Gastrocnemius medialis (tissue), 4 donors: ENCODE measurements at regions not wholly inside any gene's neighbourhood (a gene's known extent, or its start where the extent isn't known, plus 50 kb on each side); places are given as distances from the start of the nearest gene placed in this dataset.
"Not testable (repeated sequence)": the region's sequence is repeated elsewhere in the genome, so short reads cannot be mapped to it uniquely, and the experiment has no call there.

Experiments used
- ATAC-seq, 2 donors: fragments of 150-250 bp; one replicate each; pipeline ENCODE4 v1.9.1; 2016
- DNase-seq, 2 donors: peaks; one replicate each; pipeline ENCODE4 v3.0.0-alpha.2; 2019
- H3K27ac ChIP-seq, 4 donors: fragments of 200-600 bp; sonication (generic); 1 replicate in 1 of 4; 2 replicates in 3 of 4; pipeline ENCODE4 v1.5.1; 2016 to 2018; ENCODE audit warnings: mild to moderate bottlenecking in 2 of 4, moderate library complexity in 1 of 4
- H3K27me3 ChIP-seq, 3 donors: fragments of 200-600 bp; sonication (generic) in 2 of 3; 1 replicate in 1 of 3; 2 replicates in 2 of 3; pipeline versions ENCODE4 v1.5.1 to v1.6.0; 2016 to 2019; ENCODE audit warnings: mild to moderate bottlenecking in 1 of 3, moderate library complexity in 1 of 3
- H3K36me3 ChIP-seq, 2 donors: fragments of 200-600 bp; sonication (generic) in 1 of 2; one replicate each; pipeline ENCODE4 v1.5.1; 2017 to 2018
- H3K4me1 ChIP-seq, 2 donors: fragments of 200-600 bp; sonication (generic) in 1 of 2; one replicate each; pipeline ENCODE4 v1.5.1; 2016 to 2017; ENCODE audit warnings: mild to moderate bottlenecking in 2 of 2
- H3K4me3 ChIP-seq, 4 donors: fragments of 200-600 bp; sonication (generic) in 3 of 4; 1 replicate in 1 of 4; 2 replicates in 3 of 4; pipeline ENCODE4 v1.5.1; 2016 to 2019; ENCODE audit warnings: mild to moderate bottlenecking in 2 of 4
- H3K9me3 ChIP-seq, 3 donors: fragments of 200-600 bp; sonication (generic) in 2 of 3; 1 replicate in 1 of 3; 2 replicates in 2 of 3; pipeline ENCODE4 v1.5.1; 2016 to 2019
- CTCF ChIP-seq, 5 experiments: fragments of 450-650 bp in 3 of 5; fragments of 200-600 bp in 2 of 5; sonication (generic) in 2 of 5; IDR thresholded peaks in 4 of 5; conservative IDR thresholded peaks in 1 of 5; 1 replicate in 4 of 5; 2 replicates in 1 of 5; pipeline ENCODE4 v1.5.1; 2016 to 2019; ENCODE audit warnings: antibody characterized with exemption in 5 of 5, mild to moderate bottlenecking in 3 of 5, moderate library complexity in 3 of 5
- POLR2A ChIP-seq, 2 donors: fragments of 450-650 bp; IDR thresholded peaks; one replicate each; pipeline ENCODE4 v1.6.1; 2017; ENCODE audit warnings: antibody characterized with exemption in 2 of 2, mild to moderate bottlenecking in 2 of 2, moderate library complexity in 2 of 2
- in situ Hi-C, 4 donors: fragments of 200-750 bp; cut with MboI; loops; one replicate each; pipeline versions ENCODE4 v1.15.0 to v1.8.0; 2017; ENCODE audit warnings: low sequenced_read_pairs in 4 of 4
- intact Hi-C: fragments of 100-400 bp; cut with DNase I; formaldehyde crosslinking; loops from one replicate; pipeline ENCODE4 v1.15.1; 2023; ENCODE audit warnings: low total_unique reads

- H3K36me3 ChIP-seq = no peaks in the 10 kb centered on the region
- DNase-seq (no peak), ATAC-seq (no peak)
- peaks cover 0 to 3% of the 10 kb centered on the region in 2 donors for H3K4me1 ChIP-seq
- no peaks in the 10 kb centered on the region for H3K9me3 ChIP-seq
- H3K4me3 ChIP-seq = no peak overlapping the region
- in situ Hi-C loops (loop anchor here in 1 of 4 donors (25.0 kb wide), 1 partner anchor 206 kb away; no protein-coding TSS in a partner anchor), intact Hi-C loops (no loop called here)
- TF ChIP-seq POLR2A (IDR thresholded peaks at IDR 0.05) (no peak), CTCF (IDR thresholded peaks at IDR 0.05 in 4 of 5, conservative IDR thresholded peaks at IDR 0.05 in 1 of 5) (no peak)
- no peak overlapping the region for H3K27ac ChIP-seq
- H3K27me3 ChIP-seq = no peaks in the 10 kb centered on the region
Observed at GRCh38 chr3:18556503-18557135, 131.5 kb upstream of the SATB1 start.

GRCh38 chr3:18556001-18556408 lies 130.9 kb upstream of the SATB1 start:
- TF ChIP-seq CTCF (IDR thresholded peaks at IDR 0.05 in 4 of 5, conservative IDR thresholded peaks at IDR 0.05 in 1 of 5) (no peak), POLR2A (IDR thresholded peaks at IDR 0.05) (no peak)
- no peak overlapping the region for H3K4me3 ChIP-seq
- H3K27ac ChIP-seq = no peak overlapping the region
- ATAC-seq = no peak
- in situ Hi-C loops (loop anchor here in 1 of 4 donors (25.0 kb wide), 1 partner anchor 206 kb away; no protein-coding TSS in a partner anchor), intact Hi-C loops (no loop called here)
- peaks cover 0 to 3% of the 10 kb centered on the region in 2 donors for H3K4me1 ChIP-seq
- no peaks in the 10 kb centered on the region for H3K9me3 ChIP-seq
- no peaks in the 10 kb centered on the region for H3K27me3 ChIP-seq
- no peaks in the 10 kb centered on the region for H3K36me3 ChIP-seq
- DNase-seq = no peak

GRCh38 chr3:18552579-18553105 lies 127.5 kb upstream of the SATB1 start:
- H3K4me1 ChIP-seq, H3K27ac ChIP-seq, intact Hi-C loops, H3K36me3 ChIP-seq, DNase-seq, H3K4me3 ChIP-seq, ATAC-seq, H3K27me3 ChIP-seq, H3K9me3 ChIP-seq: not testable (repeated sequence)
- in situ Hi-C loops = loop anchor here in 1 of 4 donors (25.0 kb wide), 1 partner anchor 210 kb away; no protein-coding TSS in a partner anchor

- DNase-seq (no peak), ATAC-seq (no peak)
- no peaks in the 10 kb centered on the region for H3K27me3 ChIP-seq
- intact Hi-C loops (no loop called here), in situ Hi-C loops (no loop called here)
- no peaks in the 10 kb centered on the region for H3K9me3 ChIP-seq
- H3K4me3 ChIP-seq = no peak overlapping the region
- no peaks in the 10 kb centered on the region for H3K4me1 ChIP-seq
- no peak for TF ChIP-seq POLR2A (IDR thresholded peaks at IDR 0.05)
- TF ChIP-seq CTCF (IDR thresholded peaks at IDR 0.05 in 4 of 5, conservative IDR thresholded peaks at IDR 0.05 in 1 of 5) = no peak
- H3K27ac ChIP-seq = no peak overlapping the region
- no peaks in the 10 kb centered on the region for H3K36me3 ChIP-seq
Observed at GRCh38 chr3:18546632-18547031, 121.5 kb upstream of the SATB1 start.

GRCh38 chr3:18544146-18544545 lies 119.0 kb upstream of the SATB1 start:
- H3K9me3 ChIP-seq = no peaks in the 10 kb centered on the region
- DNase-seq (no peak), ATAC-seq (no peak)
- TF ChIP-seq CTCF (IDR thresholded peaks at IDR 0.05 in 4 of 5, conservative IDR thresholded peaks at IDR 0.05 in 1 of 5) (no peak), POLR2A (IDR thresholded peaks at IDR 0.05) (no peak)
- intact Hi-C loops (no loop called here), in situ Hi-C loops (no loop called here)
- H3K27me3 ChIP-seq = no peaks in the 10 kb centered on the region
- no peak overlapping the region for H3K4me3 ChIP-seq
- H3K36me3 ChIP-seq = no peaks in the 10 kb centered on the region
- no peaks in the 10 kb centered on the region for H3K4me1 ChIP-seq
- H3K27ac ChIP-seq = no peak overlapping the region
